H7 (cell line): ENCODE measurements at regions not wholly inside any gene's neighbourhood (a gene's known extent, or its start where the extent isn't known, plus 50 kb on each side); places are given as distances from the start of the nearest gene placed in this dataset.
A peak's percentile ranks its signal among the peaks of the same experiment; 100 is the strongest.
"Not testable (repeated sequence)": the region's sequence is repeated elsewhere in the genome, so short reads cannot be mapped to it uniquely, and the experiment has no call there.

ENCODE experiments used
- DNase-seq: peaks from one replicate; pipeline ENCODE4 v3.0.0; 2012
- H3K27me3 ChIP-seq: 2 replicates; pipeline ENCODE4 v1.6.0; 2011; ENCODE audit warnings: mild to moderate bottlenecking, low read length; ENCODE audit not compliant: control insufficient read depth, insufficient read depth
- H3K36me3 ChIP-seq: replicated peaks from 2 replicates; pipeline ENCODE4 v1.5.1; 2011; ENCODE audit warnings: low read length; ENCODE audit not compliant: control insufficient read depth, insufficient read depth
- H3K4me3 ChIP-seq: 2 replicates; pipeline ENCODE4 v1.5.1; 2011; ENCODE audit warnings: low read depth, mild to moderate bottlenecking, control low read depth, low read length, moderate library complexity; ENCODE audit not compliant: insufficient read depth

GRCh38 chr15:35256141-35256540 is 171.0 kb upstream of the NANOGP8 start:
- no peaks in the 10 kb centered on the region for H3K36me3 ChIP-seq
- H3K27me3 ChIP-seq, result no peaks in the 10 kb centered on the region
- DNase-seq, result no peak
- no peak overlapping the region for H3K4me3 ChIP-seq

GRCh38 chr15:35254908-35255307 is 169.8 kb upstream of the NANOGP8 start:
- not testable (repeated sequence) for H3K36me3 ChIP-seq, H3K4me3 ChIP-seq, H3K27me3 ChIP-seq, DNase-seq

GRCh38 chr15:35254062-35254461 is 169.0 kb upstream of the NANOGP8 start:
- Histone ChIP-seq H3K36me3 (no peaks in the 10 kb centered on the region), H3K4me3 (no peak overlapping the region), H3K27me3 (no peaks in the 10 kb centered on the region)
- DNase-seq, result no peak

DNA sequence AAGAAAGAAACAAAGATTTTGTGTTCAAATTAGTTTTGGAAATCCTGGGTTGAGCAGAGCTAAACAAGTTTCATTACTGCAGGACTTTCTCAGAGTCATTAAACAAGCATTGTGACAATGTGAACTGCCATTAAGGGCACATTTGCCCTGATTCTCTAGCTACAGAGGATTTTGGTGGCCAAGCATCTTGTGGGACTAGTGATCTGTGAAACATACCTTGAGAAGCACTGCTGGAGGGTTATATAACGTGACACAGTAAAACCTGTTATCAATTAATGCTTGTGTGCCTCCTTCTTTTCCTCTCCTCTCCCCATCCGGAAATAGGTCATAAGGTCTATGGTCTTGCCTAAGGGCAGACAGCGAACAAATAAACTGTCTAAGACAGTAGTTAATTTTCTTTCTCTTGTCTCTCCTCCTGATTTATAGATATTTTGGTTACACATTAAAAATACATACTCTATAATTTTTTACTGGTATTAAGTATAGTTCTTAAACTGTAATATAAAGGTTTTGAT is 167.3 kb upstream of the NANOGP8 start:
- no peak for DNase-seq

DNA sequence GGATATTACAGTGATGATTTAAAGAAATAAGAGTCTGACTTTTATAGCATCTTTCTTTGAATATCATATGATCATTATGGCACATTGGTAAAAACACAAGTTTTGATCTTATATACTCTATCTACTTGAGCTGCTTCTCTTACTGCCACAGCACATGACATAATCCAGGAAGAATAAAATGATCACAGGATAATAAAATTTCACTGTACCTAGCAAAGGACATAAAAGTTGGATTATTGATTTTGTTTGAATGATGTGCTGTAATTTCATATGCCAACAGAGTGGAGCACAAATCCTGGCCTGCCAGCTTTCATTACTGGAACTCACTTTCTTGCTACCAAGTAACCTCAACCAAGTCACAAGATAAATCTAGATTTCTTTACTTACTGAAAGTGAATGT is 162.1 kb upstream of the NANOGP8 start:
- Histone ChIP-seq H3K27me3 (no peaks in the 10 kb centered on the region), H3K4me3 (no peak overlapping the region), H3K36me3 (no peaks in the 10 kb centered on the region)
- no peak for DNase-seq

More for the DNA sequence above, 167.3 kb upstream of the NANOGP8 start:
- Histone ChIP-seq H3K27me3 (no peaks in the 10 kb centered on the region), H3K4me3 (no peak overlapping the region), H3K36me3 (no peaks in the 10 kb centered on the region)

- no peaks in the 10 kb centered on the region for H3K36me3 ChIP-seq
- H3K4me3 ChIP-seq, result no peak overlapping the region
- H3K27me3 ChIP-seq, result no peaks in the 10 kb centered on the region
- no peak for DNase-seq
Observed at GRCh38 chr15:35246451-35246850, 161.4 kb upstream of the NANOGP8 start.

GRCh38 chr15:35245681-35246080 is 160.6 kb upstream of the NANOGP8 start:
- not testable (repeated sequence) for DNase-seq, H3K27me3 ChIP-seq, H3K4me3 ChIP-seq, H3K36me3 ChIP-seq

DNA sequence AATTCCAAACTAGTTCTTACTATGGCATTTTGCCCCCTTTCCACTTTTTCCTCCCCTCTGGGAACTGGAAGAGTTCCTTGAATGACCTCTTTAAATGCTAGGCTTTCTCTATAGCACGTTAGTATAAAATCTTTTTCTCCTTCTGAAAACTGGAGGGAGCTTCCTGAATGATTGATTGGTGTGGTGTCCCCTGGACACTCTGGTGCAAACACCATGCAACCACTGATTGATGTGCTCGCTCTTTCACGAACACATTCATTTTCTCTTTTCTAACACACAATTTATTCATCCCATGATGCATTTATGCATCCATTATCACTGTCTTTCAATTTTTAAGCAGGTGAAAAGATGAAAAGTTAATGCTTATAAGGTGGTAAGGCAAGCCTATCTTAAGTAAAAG is 159.1 kb upstream of the NANOGP8 start:
- DNase-seq, result no peak
- no peak overlapping the region for H3K4me3 ChIP-seq

GRCh38 chr15:35243758-35244157 is 158.7 kb upstream of the NANOGP8 start:
- H3K4me3 ChIP-seq, result no peak overlapping the region
- H3K27me3 ChIP-seq, result no peaks in the 10 kb centered on the region
- no peaks in the 10 kb centered on the region for H3K36me3 ChIP-seq
- no peak for DNase-seq

More for the DNA sequence above, 159.1 kb upstream of the NANOGP8 start:
- Histone ChIP-seq H3K36me3 (no peaks in the 10 kb centered on the region), H3K27me3 (no peaks in the 10 kb centered on the region)

GRCh38 chr15:35239693-35240092 is 154.6 kb upstream of the NANOGP8 start:
- DNase-seq, H3K36me3 ChIP-seq, H3K27me3 ChIP-seq: not testable (repeated sequence)
- H3K4me3 ChIP-seq, result peak overlapping the region; percentile 29; the same call in 1 of the 2 replicates

DNA sequence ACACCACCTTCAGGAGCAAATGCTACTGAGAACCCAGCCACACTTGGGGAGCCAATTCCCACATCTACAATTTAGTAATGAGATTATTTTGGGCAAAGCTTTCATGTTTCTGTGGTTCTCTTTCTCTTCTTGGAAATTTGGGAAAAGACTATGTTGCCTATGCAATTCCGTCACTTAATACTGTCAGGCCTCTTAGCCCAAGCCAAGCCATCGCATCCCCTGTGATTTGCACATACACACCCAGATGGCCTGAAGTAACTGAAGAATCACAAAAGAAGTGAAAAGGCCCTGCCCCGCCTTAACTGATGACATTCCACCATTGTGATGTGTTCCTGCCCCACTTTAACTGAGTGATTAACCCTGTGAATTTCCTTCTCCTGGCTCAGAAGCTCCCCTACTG is 153.4 kb upstream of the NANOGP8 start:
- not testable (repeated sequence) for DNase-seq, H3K4me3 ChIP-seq, H3K27me3 ChIP-seq, H3K36me3 ChIP-seq

GRCh38 chr15:35229085-35229484 is 144.0 kb upstream of the NANOGP8 start:
- H3K27me3 ChIP-seq, result no peaks in the 10 kb centered on the region
- DNase-seq, result no peak
- no peaks in the 10 kb centered on the region for H3K36me3 ChIP-seq
- H3K4me3 ChIP-seq, result no peak overlapping the region

DNA sequence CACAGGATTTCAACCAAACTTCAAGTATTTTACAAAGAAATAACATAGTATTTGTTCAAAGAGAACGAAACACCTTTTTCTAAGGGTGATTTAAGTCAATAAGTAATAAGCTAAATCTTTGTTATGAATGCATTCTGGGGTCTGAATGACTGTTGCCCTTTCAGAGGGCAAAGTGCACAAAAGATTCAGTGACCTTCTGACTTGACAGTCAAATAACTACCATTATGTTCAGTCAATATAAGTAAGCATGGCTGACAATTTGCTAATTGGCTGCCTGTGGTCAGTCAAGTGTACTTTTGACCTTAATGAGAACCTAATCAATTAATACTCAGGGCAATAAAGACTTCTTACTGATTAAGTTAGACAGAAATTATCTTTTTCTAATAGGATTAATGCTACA is 133.1 kb upstream of the NANOGP8 start:
- H3K36me3 ChIP-seq, result no peaks in the 10 kb centered on the region; the same call in 1 of the 2 replicates

DNA sequence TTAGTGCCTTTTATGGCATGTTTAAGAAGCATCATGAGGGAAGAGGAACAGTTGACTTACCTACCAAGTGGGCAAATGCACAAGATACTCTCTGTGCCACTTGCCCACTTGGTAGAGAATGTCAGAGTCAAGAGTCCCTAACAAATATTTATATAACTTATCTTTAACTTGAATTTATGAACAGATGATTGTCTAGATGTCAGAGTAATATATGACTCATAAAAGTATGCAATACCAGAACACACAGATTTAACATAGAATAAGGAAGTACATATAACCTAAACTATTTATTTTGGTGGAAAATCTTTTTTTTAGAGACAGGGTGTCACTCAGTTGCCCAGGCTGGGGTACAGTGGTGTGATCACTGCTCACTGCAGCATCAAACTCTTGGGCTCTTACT is 130.0 kb upstream of the NANOGP8 start:
- Histone ChIP-seq H3K27me3 (no peaks in the 10 kb centered on the region), H3K4me3 (no peak overlapping the region), H3K36me3 (no peaks in the 10 kb centered on the region)
- no peak for DNase-seq

More for the DNA sequence above, 133.1 kb upstream of the NANOGP8 start:
- Histone ChIP-seq H3K4me3 (no peak overlapping the region), H3K27me3 (no peaks in the 10 kb centered on the region)
- no peak for DNase-seq

DNA sequence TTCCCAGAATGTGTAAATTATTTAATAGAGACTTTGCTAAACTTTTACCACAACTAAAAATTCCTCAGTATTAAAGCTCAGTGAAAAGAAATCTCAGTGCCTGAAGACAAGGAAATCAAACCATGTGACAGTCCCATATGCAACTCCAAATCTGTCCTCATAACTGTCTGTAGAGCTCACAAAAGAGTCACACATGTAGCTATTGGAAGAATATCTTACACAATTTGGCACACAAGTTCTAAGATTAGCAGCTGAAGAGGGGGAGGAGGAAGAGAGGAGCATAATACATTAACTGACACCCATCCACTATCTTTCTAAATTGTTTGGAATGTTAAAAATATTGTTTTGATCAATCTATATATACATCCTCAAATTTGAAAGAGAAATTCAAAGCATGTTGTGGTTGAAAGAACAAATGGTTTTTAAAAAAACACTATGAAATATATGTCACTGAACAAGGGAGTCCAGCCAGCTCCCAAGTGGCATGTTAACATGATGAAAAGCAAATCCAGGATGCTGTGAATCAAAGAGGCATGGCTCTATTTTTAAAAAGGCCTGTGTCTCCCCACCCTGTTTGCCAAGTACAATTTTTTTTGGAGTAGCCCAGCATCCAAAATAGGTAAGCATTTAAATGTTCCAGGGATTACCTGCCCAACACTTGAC is 126.3 kb upstream of the NANOGP8 start:
- H3K4me3 ChIP-seq, result no peak overlapping the region
- no peaks in the 10 kb centered on the region for H3K36me3 ChIP-seq
- no peak for DNase-seq

DNA sequence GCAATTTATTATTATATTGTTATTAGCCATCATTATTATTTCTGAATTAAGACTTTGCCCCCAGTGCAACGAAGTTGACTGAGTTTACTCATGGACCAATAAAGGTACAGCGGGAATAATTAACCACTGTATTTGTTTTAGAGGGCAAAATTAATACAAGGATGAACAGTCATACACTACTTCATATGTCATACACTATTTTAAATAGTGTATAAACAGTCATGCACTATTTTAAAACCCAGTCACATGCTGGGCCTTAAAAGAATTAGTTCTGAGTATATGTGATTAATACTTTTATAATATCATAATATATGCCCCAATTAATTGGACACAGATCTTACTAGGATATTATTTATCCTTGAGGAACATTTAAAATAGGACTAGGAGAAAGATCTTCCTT is 125.3 kb upstream of the NANOGP8 start:
- no peak for DNase-seq
- H3K27me3 ChIP-seq, result no peaks in the 10 kb centered on the region
- no peaks in the 10 kb centered on the region for H3K36me3 ChIP-seq
- H3K4me3 ChIP-seq, result no peak overlapping the region

More for the DNA sequence above, 126.3 kb upstream of the NANOGP8 start:
- H3K27me3 ChIP-seq, result no peaks in the 10 kb centered on the region
